Endothelial cell of umbilical vein (primary cell): ENCODE measurements at regions not wholly inside any gene's neighbourhood (a gene's known extent, or its start where the extent isn't known, plus 50 kb on each side); places are given as distances from the start of the nearest gene placed in this dataset.

Experiments
- BruUV-seq: library from RNA; stranded (reverse); fragments of 400-500 nt; replicated peaks from 2 replicates; lab custom pipeline; 2021; lab: Mats Ljungman, UMichigan
- CTCF ChIA-PET: fragments of 300-600, 350-600 bp; sonication (Branson Sonifier 250); formaldehyde crosslinking; loops from one replicate; lab custom pipeline; 2021; ENCODE audit warnings: antibody characterized with exemption, inconsistent platforms; lab: Charles Lee
- POLR2A ChIA-PET: fragments of 300-600, 350-600 bp; sonication (Branson Sonifier 250); formaldehyde crosslinking; loops from one replicate; lab custom pipeline; 2021; ENCODE audit warnings: antibody characterized with exemption, inconsistent platforms; lab: Charles Lee
- DNase-seq: peaks from one replicate; pipeline ENCODE4 v3.0.0-alpha.2; 2011; ENCODE audit warnings: low read depth, low spot score
- FAIRE-seq: peaks from 2 replicates; lab custom pipeline; 2011; peaks lifted over from hg19 to GRCh38; lab: Jason Lieb, UNC
- H2AFZ ChIP-seq: 2 replicates; pipeline ENCODE4 v1.6.0; 2012; ENCODE audit warnings: low read depth, low read length, control low read depth, inconsistent platforms
- H3K27ac ChIP-seq: 2 replicates; pipeline ENCODE4 v1.5.1; 2011; ENCODE audit warnings: low read depth, mild to moderate bottlenecking, control low read depth, low read length, moderate library complexity; ENCODE audit not compliant: insufficient read depth
- H3K27me3 ChIP-seq, 2 experiments: 2 replicates each; pipeline versions ENCODE4 v1.6.0 to v1.6.1; 2011; ENCODE audit warnings: low read length in 2 of 2, mixed read lengths in 1 of 2; ENCODE audit not compliant: control insufficient read depth in 2 of 2, insufficient read depth in 2 of 2
- H3K36me3 ChIP-seq, 2 experiments: 2 replicates in 1 of 2; 3 replicates in 1 of 2; pipeline ENCODE4 v1.5.1; 2011; ENCODE audit warnings: low read length in 2 of 2, mild to moderate bottlenecking in 1 of 2, moderate library complexity in 1 of 2; ENCODE audit not compliant: control insufficient read depth in 2 of 2, insufficient read depth in 2 of 2; ENCODE audit errors: extremely low read depth in 1 of 2
- H3K4me1 ChIP-seq: 3 replicates; pipeline ENCODE4 v1.5.1; 2011; ENCODE audit warnings: mild to moderate bottlenecking, low read length; ENCODE audit not compliant: control insufficient read depth, insufficient read depth; ENCODE audit errors: extremely low read depth
- H3K4me2 ChIP-seq: 2 replicates; pipeline ENCODE4 v1.6.1; 2011; ENCODE audit warnings: low read length, control low read depth, mixed read lengths; ENCODE audit not compliant: insufficient read depth
- H3K4me3 ChIP-seq, 3 experiments: fragments of 200-600 bp in 1 of 3; sonication (generic), shearing (Covaris generic) in 1 of 3; replicated peaks in 1 of 3; 2 replicates each; pipeline ENCODE4 v1.5.1; 2011 to 2016; ENCODE audit warnings: control low read depth in 3 of 3, low read length in 3 of 3, mild to moderate bottlenecking in 2 of 3, inconsistent platforms in 1 of 3, low read depth in 1 of 3, moderate library complexity in 1 of 3; ENCODE audit not compliant: insufficient read depth in 1 of 3
- H3K79me2 ChIP-seq: 2 replicates; pipeline ENCODE4 v1.6.0; 2012; ENCODE audit warnings: low read length, inconsistent platforms; ENCODE audit not compliant: control insufficient read depth, insufficient read depth
- H3K9ac ChIP-seq: replicated peaks from 2 replicates; pipeline ENCODE3; 2011; ENCODE audit warnings: low read length, control low read depth; ENCODE audit not compliant: insufficient read depth; ENCODE audit errors: extremely low read depth
- H3K9me1 ChIP-seq: replicated peaks from 3 replicates; pipeline ENCODE4 v1.6.0; 2011; ENCODE audit warnings: mild to moderate bottlenecking, low read length; ENCODE audit not compliant: control insufficient read depth, insufficient read depth; ENCODE audit errors: extremely low read depth
- H3K9me3 ChIP-seq: replicated peaks from 2 replicates; pipeline ENCODE4 v1.5.1; 2012; ENCODE audit warnings: low read length, inconsistent platforms; ENCODE audit not compliant: control insufficient read depth, insufficient read depth
- H4K20me1 ChIP-seq: replicated peaks from 2 replicates; pipeline ENCODE3; 2011; ENCODE audit warnings: mild to moderate bottlenecking, low read length; ENCODE audit not compliant: control insufficient read depth, insufficient read depth; ENCODE audit errors: extremely low read depth
- EZH2 ChIP-seq: IDR thresholded peaks from 2 replicates; pipeline ENCODE4 v1.6.1; 2012; ENCODE audit warnings: borderline replicate concordance, low read depth, mild to moderate bottlenecking, moderate library complexity, low read length, inconsistent platforms; ENCODE audit not compliant: severe bottlenecking
- FOS ChIP-seq: IDR thresholded peaks from 2 replicates; pipeline ENCODE4 v1.6.1; 2011; ENCODE audit warnings: mild to moderate bottlenecking, low read length, moderate library complexity, borderline replicate concordance; ENCODE audit not compliant: insufficient read depth
- GATA2 ChIP-seq: IDR thresholded peaks from 2 replicates; pipeline ENCODE4 v1.7.0; 2011; ENCODE audit warnings: low read depth, mild to moderate bottlenecking, moderate library complexity, mixed read lengths, low read length; ENCODE audit not compliant: insufficient read length, insufficient read depth
- JUN ChIP-seq: IDR thresholded peaks from 2 replicates; pipeline ENCODE4 v1.6.1; 2011; ENCODE audit warnings: borderline replicate concordance, low read depth; ENCODE audit not compliant: insufficient read length, insufficient read depth
- POLR2A ChIP-seq: IDR thresholded peaks from 2 replicates; pipeline ENCODE4 v1.6.1; 2012; ENCODE audit warnings: low read depth, mild to moderate bottlenecking, control low read depth, low read length
- dilution Hi-C: fragments of 300-500 bp; cut with MboI; formaldehyde crosslinking; loops from one replicate; pipeline ENCODE4 v1.15.0; 2019; ENCODE audit warnings: low sequenced_read_pairs; ENCODE audit not compliant: extremely low pct_ligation_motif_present
- intact Hi-C: fragments of 100-400 bp; cut with micrococcal nuclease; formaldehyde crosslinking; loops from one replicate; pipeline ENCODE4 v1.10.0; 2022
- TF ChIP-seq, protein P1 (sequence below): IDR thresholded peaks from 2 replicates; pipeline ENCODE4 v1.6.1; 2011; ENCODE audit not compliant: insufficient read depth, insufficient read length

DNA sequence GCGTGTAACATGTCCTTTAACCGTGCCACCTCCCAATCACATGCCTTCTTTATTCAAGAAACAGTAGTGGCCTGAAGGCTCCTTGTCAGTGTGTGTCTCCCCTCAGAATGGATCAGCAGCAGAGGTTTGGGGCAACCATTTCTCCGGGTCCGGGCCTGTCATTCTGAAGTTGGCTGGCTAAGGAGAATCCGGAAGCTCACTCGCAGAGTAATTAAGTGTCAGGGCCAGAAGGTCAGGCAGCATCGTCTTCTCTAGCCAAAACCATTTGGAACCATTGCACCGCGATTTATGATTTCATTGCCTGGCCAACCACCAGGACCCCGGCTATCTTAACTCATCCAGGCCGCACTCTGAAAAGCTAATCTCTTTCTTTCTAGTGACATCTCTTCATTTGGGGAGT lies 550.8 kb downstream of the EFNB2 start:
- Histone ChIP-seq H3K79me2 (no peaks in the 10 kb centered on the region), H4K20me1 (no peaks in the 10 kb centered on the region), H3K4me1 (no peaks in the 10 kb centered on the region), H3K27me3 (no peaks in the 10 kb centered on the region), H3K4me2 (no peak overlapping the region), H3K27ac (no peak overlapping the region), H3K9ac (no peak overlapping the region), H3K4me3 (no peak overlapping the region), H2AFZ (no peak overlapping the region), H3K9me1 (no peaks in the 10 kb centered on the region), H3K9me3 (no peaks in the 10 kb centered on the region), H3K36me3 (no peaks in the 10 kb centered on the region)
- ChIA-PET POLR2A (no interaction called here), CTCF (no interaction called here)
- DNase-seq (no peak), FAIRE-seq (no peak)
- intact Hi-C loops: no loop called here
- dilution Hi-C loops: no loop called here
- TF ChIP-seq, protein P1, sequence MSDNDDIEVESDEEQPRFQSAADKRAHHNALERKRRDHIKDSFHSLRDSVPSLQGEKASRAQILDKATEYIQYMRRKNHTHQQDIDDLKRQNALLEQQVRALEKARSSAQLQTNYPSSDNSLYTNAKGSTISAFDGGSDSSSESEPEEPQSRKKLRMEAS: no peak
- TF ChIP-seq POLR2A (no peak), GATA2 (no peak)
- BruUV-seq: no TSS peak

DNA sequence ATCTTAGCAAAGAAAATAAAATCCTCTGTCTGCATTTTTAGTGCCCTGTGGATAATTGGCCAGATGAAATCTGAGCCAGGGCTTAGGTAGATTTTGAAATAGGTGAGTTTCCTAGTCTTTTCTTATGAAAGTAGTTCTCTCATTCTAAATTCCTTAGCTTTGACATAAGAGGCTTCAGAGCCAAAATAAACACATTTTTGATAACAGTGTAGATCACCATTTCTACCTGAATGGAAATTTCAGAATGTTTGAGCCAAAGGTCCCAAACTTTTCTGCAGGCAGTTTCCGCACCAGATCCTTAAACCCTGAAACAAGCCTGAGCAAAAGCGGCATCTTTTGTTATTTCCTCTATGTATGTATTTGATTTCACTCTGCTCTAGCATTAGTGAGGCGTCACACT lies 551.2 kb downstream of the EFNB2 start:
- H3K36me3 ChIP-seq: no peaks in the 10 kb centered on the region
- dilution Hi-C loops: no loop called here
- H3K9ac ChIP-seq: no peak overlapping the region
- DNase-seq (no peak), FAIRE-seq (no peak)
- H3K9me1 ChIP-seq: no peaks in the 10 kb centered on the region
- POLR2A ChIA-PET: no interaction called here
- no peaks in the 10 kb centered on the region for H3K27me3 ChIP-seq
- TF ChIP-seq, protein P1: no peak
- TF ChIP-seq JUN (no peak), EZH2 (no peak), FOS (no peak)
- no peaks in the 10 kb centered on the region for H3K79me2 ChIP-seq
- no peaks in the 10 kb centered on the region for H3K9me3 ChIP-seq
- BruUV-seq: no TSS peak
- H3K27ac ChIP-seq: no peak overlapping the region
- H2AFZ ChIP-seq: no peak overlapping the region
- no peaks in the 10 kb centered on the region for H3K4me1 ChIP-seq
- no peak overlapping the region for H3K4me2 ChIP-seq
- no peaks in the 10 kb centered on the region for H4K20me1 ChIP-seq
- no peak overlapping the region for H3K4me3 ChIP-seq
- CTCF ChIA-PET: no interaction called here
- intact Hi-C loops: no loop called here
